RKO (cell line): ENCODE measurements at regions not wholly inside any gene's neighbourhood (a gene's known extent, or its start where the extent isn't known, plus 50 kb on each side); places are given as distances from the start of the nearest gene placed in this dataset.
A peak's percentile ranks its signal among the peaks of the same experiment; 100 is the strongest.

Source experiments
- DNase-seq: peaks from one replicate; pipeline ENCODE4 v3.0.0-alpha.2; 2016; ENCODE audit warnings: low spot score

GRCh38 chr7:155886391-155887173, 74.3 kb upstream of the SHH start:
- no peak for DNase-seq

GRCh38 chr7:155885167-155886155, 73.2 kb upstream of the SHH start:
- DNase-seq, result peak; percentile 82

- no peak for DNase-seq
Measured at GRCh38 chr7:155884225-155885166, 72.2 kb upstream of the SHH start.

GRCh38 chr7:155883491-155884224, 71.4 kb upstream of the SHH start:
- DNase-seq, result no peak

GRCh38 chr7:155882596-155882995, 70.3 kb upstream of the SHH start:
- DNase-seq, result no peak

- DNase-seq, result no peak
Measured at GRCh38 chr7:155881471-155882350, 69.4 kb upstream of the SHH start.

GRCh38 chr7:155880721-155881120, 68.5 kb upstream of the SHH start:
- DNase-seq, result no peak

- no peak for DNase-seq
Measured at GRCh38 chr7:155879592-155879991, 67.3 kb upstream of the SHH start.

GRCh38 chr7:155878674-155879073, 66.4 kb upstream of the SHH start:
- DNase-seq, result no peak

GRCh38 chr7:155878250-155878649, 66.0 kb upstream of the SHH start:
- no peak for DNase-seq

GRCh38 chr7:155877167-155877566, 64.9 kb upstream of the SHH start:
- DNase-seq, result no peak

GRCh38 chr7:155874411-155874810, 62.1 kb upstream of the SHH start:
- no peak for DNase-seq

GRCh38 chr7:155874010-155874409, 61.7 kb upstream of the SHH start:
- DNase-seq, result no peak

GRCh38 chr7:155872678-155873369, 60.6 kb upstream of the SHH start:
- no peak for DNase-seq

GRCh38 chr7:155871211-155871610, 58.9 kb upstream of the SHH start:
- DNase-seq, result no peak

GRCh38 chr7:155870334-155871180, 58.3 kb upstream of the SHH start:
- no peak for DNase-seq

GRCh38 chr7:155869784-155870076, 57.5 kb upstream of the SHH start:
- no peak for DNase-seq

GRCh38 chr7:155868955-155869783, 56.9 kb upstream of the SHH start:
- no peak for DNase-seq
